ENCODE measurements at regions not wholly inside any gene's neighbourhood (a gene's known extent, or its start where the extent isn't known, plus 50 kb on each side); places are given as distances from the start of the nearest gene placed in this dataset.

DNA sequence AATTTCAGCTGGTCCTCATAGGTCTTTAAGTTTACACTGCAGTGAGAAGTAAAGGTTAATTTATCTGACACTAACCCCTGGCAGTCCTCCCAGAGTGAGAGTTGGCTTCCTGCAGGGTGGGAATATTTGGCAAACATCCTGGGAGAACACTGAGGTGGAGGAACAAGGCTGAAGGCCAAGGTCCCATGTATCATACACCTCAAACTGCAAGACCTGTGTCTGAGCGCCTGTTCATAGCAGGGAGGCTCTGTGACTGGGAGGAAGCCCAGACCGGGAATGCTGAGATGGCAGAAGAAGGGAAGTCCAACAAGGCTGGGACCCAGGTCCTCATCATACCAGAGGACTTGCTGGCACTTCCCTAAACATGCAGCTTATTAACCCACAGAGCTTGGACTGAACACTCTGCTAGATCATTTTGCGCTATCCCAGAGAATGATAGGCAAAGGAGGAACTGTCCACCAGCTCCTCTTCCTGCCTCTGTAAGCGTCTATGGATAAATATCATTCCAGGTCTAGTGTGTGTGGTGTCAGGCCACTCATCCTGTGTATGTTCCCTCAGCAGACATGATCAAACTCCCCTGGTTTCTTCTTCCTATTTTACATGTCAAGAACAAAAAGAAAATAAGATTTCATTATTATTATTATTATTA lies 199.6 kb upstream of the CNOT2 start:
- TF ChIP-seq, protein P1, sequence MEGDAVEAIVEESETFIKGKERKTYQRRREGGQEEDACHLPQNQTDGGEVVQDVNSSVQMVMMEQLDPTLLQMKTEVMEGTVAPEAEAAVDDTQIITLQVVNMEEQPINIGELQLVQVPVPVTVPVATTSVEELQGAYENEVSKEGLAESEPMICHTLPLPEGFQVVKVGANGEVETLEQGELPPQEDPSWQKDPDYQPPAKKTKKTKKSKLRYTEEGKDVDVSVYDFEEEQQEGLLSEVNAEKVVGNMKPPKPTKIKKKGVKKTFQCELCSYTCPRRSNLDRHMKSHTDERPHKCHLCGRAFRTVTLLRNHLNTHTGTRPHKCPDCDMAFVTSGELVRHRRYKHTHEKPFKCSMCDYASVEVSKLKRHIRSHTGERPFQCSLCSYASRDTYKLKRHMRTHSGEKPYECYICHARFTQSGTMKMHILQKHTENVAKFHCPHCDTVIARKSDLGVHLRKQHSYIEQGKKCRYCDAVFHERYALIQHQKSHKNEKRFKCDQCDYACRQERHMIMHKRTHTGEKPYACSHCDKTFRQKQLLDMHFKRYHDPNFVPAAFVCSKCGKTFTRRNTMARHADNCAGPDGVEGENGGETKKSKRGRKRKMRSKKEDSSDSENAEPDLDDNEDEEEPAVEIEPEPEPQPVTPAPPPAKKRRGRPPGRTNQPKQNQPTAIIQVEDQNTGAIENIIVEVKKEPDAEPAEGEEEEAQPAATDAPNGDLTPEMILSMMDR (IDR thresholded peaks at IDR 0.05) = no peak
- no peaks in the 10 kb centered on the region for H3K9me3 ChIP-seq
- H3K4me3 ChIP-seq = no peak overlapping the region
- no peaks in the 10 kb centered on the region for H3K27me3 ChIP-seq (ENCODE audit: insufficient read depth in 3 of 3, low read length in 2 of 3)
- ATAC-seq (peak in 1 of 4 donors; percentile 38), DNase-seq (no peak)
- intact Hi-C loops (cut with DNase I) = no loop called here
- H3K36me3 ChIP-seq (ENCODE audit: insufficient read depth in 1 of 2, low read depth in 1 of 2) = no peaks in the 10 kb centered on the region
- WGBS, 3 donors = 60 to 71% (median 60%) methylated on average over 4 of the region's 4 CpGs
- H3K4me1 ChIP-seq = peaks cover 4% of the 10 kb centered on the region
- H3K27ac ChIP-seq = no peak overlapping the region

DNA sequence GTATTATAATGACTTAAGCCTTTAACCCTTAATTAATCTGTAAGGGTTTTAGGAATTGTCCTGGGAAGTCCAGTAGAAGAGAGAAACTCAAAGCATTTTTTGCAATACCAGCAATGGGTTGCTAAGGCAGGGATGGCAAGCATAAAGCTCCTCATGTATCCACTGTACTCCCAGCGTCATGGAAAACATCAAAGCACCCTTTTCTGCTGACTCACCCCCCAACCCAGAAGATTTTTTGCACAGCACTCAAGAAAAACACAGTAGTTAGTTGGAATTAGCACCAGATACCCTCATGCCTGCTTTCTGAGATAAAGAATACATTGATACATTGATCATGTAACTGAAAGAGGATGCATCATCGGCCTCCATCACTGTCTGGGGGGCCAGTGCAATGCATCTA lies 199.1 kb upstream of the CNOT2 start:
- TF ChIP-seq, protein P1 (IDR thresholded peaks at IDR 0.05) = no peak
- intact Hi-C loops (cut with DNase I) = no loop called here
- 74 to 83% (median 82%) methylated on average over 2 of the region's 2 CpGs for WGBS, 3 donors

DNA sequence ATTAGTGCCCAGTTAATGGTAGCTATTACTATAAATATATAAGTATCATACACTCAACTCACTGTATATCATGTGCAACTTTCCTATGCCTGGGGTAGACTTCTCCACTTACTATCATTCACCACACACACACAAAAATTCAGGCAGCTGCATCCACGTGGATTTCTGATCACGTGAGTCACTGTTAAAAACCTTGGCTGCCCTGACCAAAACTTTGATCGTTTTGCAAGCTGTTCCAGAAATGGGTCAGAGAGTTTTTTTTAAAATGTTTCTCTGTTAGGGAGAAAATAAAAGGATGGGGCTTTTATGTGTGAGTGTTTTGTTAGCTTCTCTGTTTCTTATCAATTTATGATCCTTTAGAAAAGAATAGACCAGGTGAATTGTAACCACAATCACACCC lies 198.2 kb upstream of the CNOT2 start:
- Histone ChIP-seq H3K4me1 (peaks cover 4% of the 10 kb centered on the region), H3K27ac (no peak overlapping the region), H3K4me3 (no peak overlapping the region), H3K9me3 (no peaks in the 10 kb centered on the region), H3K36me3 (ENCODE audit: insufficient read depth in 1 of 2, low read depth in 1 of 2) (no peaks in the 10 kb centered on the region), H3K27me3 (ENCODE audit: insufficient read depth in 3 of 3, low read length in 2 of 3) (no peaks in the 10 kb centered on the region)
- DNase-seq (no peak), ATAC-seq (no peak)
- WGBS, 3 donors = 13 to 25% (median 13%) methylated on average over 3 of the region's 3 CpGs
- intact Hi-C loops (cut with DNase I) = no loop called here
- TF ChIP-seq, protein P1 (IDR thresholded peaks at IDR 0.05) = no peak

More for the DNA sequence above, 199.1 kb upstream of the CNOT2 start:
- H3K27ac ChIP-seq = no peak overlapping the region
- no peak overlapping the region for H3K4me3 ChIP-seq
- DNase-seq (no peak), ATAC-seq (no peak)
- no peaks in the 10 kb centered on the region for H3K9me3 ChIP-seq
- H3K36me3 ChIP-seq (ENCODE audit: insufficient read depth in 1 of 2, low read depth in 1 of 2) = no peaks in the 10 kb centered on the region
- H3K4me1 ChIP-seq = peaks cover 4% of the 10 kb centered on the region
- H3K27me3 ChIP-seq (ENCODE audit: insufficient read depth in 3 of 3, low read length in 2 of 3) = no peaks in the 10 kb centered on the region

DNA sequence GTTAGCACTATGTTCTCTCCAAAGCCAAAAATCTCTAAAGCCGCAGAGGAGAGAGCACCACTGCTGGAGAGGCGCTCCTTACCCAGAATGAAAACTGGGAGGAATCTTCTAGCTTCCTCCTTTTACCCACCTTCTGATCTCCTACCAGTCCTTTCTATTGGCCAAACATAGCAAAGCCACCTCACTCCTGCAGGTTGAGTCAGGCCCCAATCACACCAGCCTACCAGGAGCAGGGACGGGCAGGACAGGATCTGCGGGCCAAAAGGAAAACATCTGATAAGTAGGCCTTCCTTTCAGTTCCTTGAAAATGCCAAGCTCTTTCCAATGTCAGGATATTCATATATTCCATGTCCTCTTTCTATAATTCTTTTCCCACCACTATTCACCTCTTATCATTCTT lies 197.7 kb upstream of the CNOT2 start:
- DNase-seq (no peak), ATAC-seq (no peak)
- Histone ChIP-seq H3K36me3 (ENCODE audit: insufficient read depth in 1 of 2, low read depth in 1 of 2) (no peaks in the 10 kb centered on the region), H3K9me3 (no peaks in the 10 kb centered on the region), H3K4me1 (peaks cover 4% of the 10 kb centered on the region), H3K4me3 (no peak overlapping the region), H3K27ac (no peak overlapping the region), H3K27me3 (ENCODE audit: insufficient read depth in 3 of 3, low read length in 2 of 3) (no peaks in the 10 kb centered on the region)
- intact Hi-C loops (cut with DNase I) = no loop called here
- 72 to 79% (median 78%) methylated on average over 4 of the region's 4 CpGs for WGBS, 3 donors
- TF ChIP-seq, protein P1 (IDR thresholded peaks at IDR 0.05) = no peak
